ENCODE measurements at regions not wholly inside any gene's neighbourhood (a gene's known extent, or its start where the extent isn't known, plus 50 kb on each side); places are given as distances from the start of the nearest gene placed in this dataset.
"Not testable (repeated sequence)": the region's sequence is repeated elsewhere in the genome, so short reads cannot be mapped to it uniquely, and the experiment has no call there.

GRCh38 chr5:21481320-21482270 lies 1371.5 kb downstream of the CDH12 start:
- not testable (repeated sequence) for H3K27ac ChIP-seq (ENCODE audit: poor library complexity, severe bottlenecking); ATAC-seq (ENCODE audit: low read depth); H3K9me3 ChIP-seq (ENCODE audit: severe bottlenecking); H3K27me3 ChIP-seq (ENCODE audit: insufficient read depth, poor library complexity, severe bottlenecking); H3K4me3 ChIP-seq (ENCODE audit: severe bottlenecking); H3K4me1 ChIP-seq (ENCODE audit: insufficient read depth, poor library complexity, severe bottlenecking)
- peak; percentile 83 for DNase-seq (ENCODE audit: low spot score)
- peaks cover 15% of the 10 kb centered on the region for H3K36me3 ChIP-seq (ENCODE audit: low read depth)

- not testable (repeated sequence) for H3K4me1 ChIP-seq (ENCODE audit: insufficient read depth, poor library complexity, severe bottlenecking); DNase-seq (ENCODE audit: low spot score); H3K9me3 ChIP-seq (ENCODE audit: severe bottlenecking); H3K27ac ChIP-seq (ENCODE audit: poor library complexity, severe bottlenecking); H3K27me3 ChIP-seq (ENCODE audit: insufficient read depth, poor library complexity, severe bottlenecking); H3K4me3 ChIP-seq (ENCODE audit: severe bottlenecking); ATAC-seq (ENCODE audit: low read depth)
- peaks cover 15% of the 10 kb centered on the region for H3K36me3 ChIP-seq (ENCODE audit: low read depth)
Measured at GRCh38 chr5:21480054-21480453, 1373.1 kb downstream of the CDH12 start.

GRCh38 chr5:21473981-21474380 lies 1379.2 kb downstream of the CDH12 start:
- not testable (repeated sequence) for ATAC-seq (ENCODE audit: low read depth); H3K27me3 ChIP-seq (ENCODE audit: insufficient read depth, poor library complexity, severe bottlenecking); H3K9me3 ChIP-seq (ENCODE audit: severe bottlenecking)

GRCh38 chr5:21473436-21473835 lies 1379.7 kb downstream of the CDH12 start:
- not testable (repeated sequence) for ATAC-seq (ENCODE audit: low read depth); H3K27ac ChIP-seq (ENCODE audit: poor library complexity, severe bottlenecking); H3K36me3 ChIP-seq (ENCODE audit: low read depth); H3K9me3 ChIP-seq (ENCODE audit: severe bottlenecking); H3K4me1 ChIP-seq (ENCODE audit: insufficient read depth, poor library complexity, severe bottlenecking); H3K4me3 ChIP-seq (ENCODE audit: severe bottlenecking); DNase-seq (ENCODE audit: low spot score); H3K27me3 ChIP-seq (ENCODE audit: insufficient read depth, poor library complexity, severe bottlenecking)

More at GRCh38 chr5:21473981-21474380, 1379.2 kb downstream of the CDH12 start:
- H3K4me3 ChIP-seq (ENCODE audit: severe bottlenecking); H3K27ac ChIP-seq (ENCODE audit: poor library complexity, severe bottlenecking); H3K4me1 ChIP-seq (ENCODE audit: insufficient read depth, poor library complexity, severe bottlenecking); DNase-seq (ENCODE audit: low spot score); H3K36me3 ChIP-seq (ENCODE audit: low read depth): not testable (repeated sequence)

- DNase-seq (ENCODE audit: low spot score); H3K4me1 ChIP-seq (ENCODE audit: insufficient read depth, poor library complexity, severe bottlenecking); ATAC-seq (ENCODE audit: low read depth); H3K27me3 ChIP-seq (ENCODE audit: insufficient read depth, poor library complexity, severe bottlenecking); H3K9me3 ChIP-seq (ENCODE audit: severe bottlenecking); H3K36me3 ChIP-seq (ENCODE audit: low read depth); H3K4me3 ChIP-seq (ENCODE audit: severe bottlenecking); H3K27ac ChIP-seq (ENCODE audit: poor library complexity, severe bottlenecking): not testable (repeated sequence)
Measured at GRCh38 chr5:21471691-21472090, 1381.5 kb downstream of the CDH12 start.

GRCh38 chr5:21469523-21470101 lies 1383.5 kb downstream of the CDH12 start:
- H3K36me3 ChIP-seq (ENCODE audit: low read depth) = peaks cover 10% of the 10 kb centered on the region
- peak; percentile 21 for TF ChIP-seq CTCF (IDR thresholded peaks at IDR 0.05; ENCODE audit: poor library complexity, severe bottlenecking)
- ATAC-seq (ENCODE audit: low read depth) = peak; percentile 54; the same call in 2 of the 3 replicates
- not testable (repeated sequence) for H3K9me3 ChIP-seq (ENCODE audit: severe bottlenecking); H3K27ac ChIP-seq (ENCODE audit: poor library complexity, severe bottlenecking); H3K4me3 ChIP-seq (ENCODE audit: severe bottlenecking); DNase-seq (ENCODE audit: low spot score); H3K4me1 ChIP-seq (ENCODE audit: insufficient read depth, poor library complexity, severe bottlenecking); H3K27me3 ChIP-seq (ENCODE audit: insufficient read depth, poor library complexity, severe bottlenecking)

GRCh38 chr5:21467544-21467943 lies 1385.6 kb downstream of the CDH12 start:
- not testable (repeated sequence) for H3K9me3 ChIP-seq (ENCODE audit: severe bottlenecking); DNase-seq (ENCODE audit: low spot score); H3K4me3 ChIP-seq (ENCODE audit: severe bottlenecking); H3K27me3 ChIP-seq (ENCODE audit: insufficient read depth, poor library complexity, severe bottlenecking); ATAC-seq (ENCODE audit: low read depth); H3K4me1 ChIP-seq (ENCODE audit: insufficient read depth, poor library complexity, severe bottlenecking); H3K27ac ChIP-seq (ENCODE audit: poor library complexity, severe bottlenecking)
- peaks cover 14% of the 10 kb centered on the region for H3K36me3 ChIP-seq (ENCODE audit: low read depth)

GRCh38 chr5:21459744-21460073 lies 1393.4 kb downstream of the CDH12 start:
- H3K9me3 ChIP-seq (ENCODE audit: severe bottlenecking); DNase-seq (ENCODE audit: low spot score); H3K27ac ChIP-seq (ENCODE audit: poor library complexity, severe bottlenecking); H3K4me1 ChIP-seq (ENCODE audit: insufficient read depth, poor library complexity, severe bottlenecking); ATAC-seq (ENCODE audit: low read depth); H3K27me3 ChIP-seq (ENCODE audit: insufficient read depth, poor library complexity, severe bottlenecking): not testable (repeated sequence)
- Histone ChIP-seq H3K36me3 (ENCODE audit: low read depth) (peaks cover 15% of the 10 kb centered on the region), H3K4me3 (ENCODE audit: severe bottlenecking) (peak overlapping the region; percentile 94)

Measured in RWPE2 (cell line).